Endometrial microvascular endothelial cells (primary cell): ENCODE measurements at regions not wholly inside any gene's neighbourhood (a gene's known extent, or its start where the extent isn't known, plus 50 kb on each side); places are given as distances from the start of the nearest gene placed in this dataset.
"Not testable (repeated sequence)": the region's sequence is repeated elsewhere in the genome, so short reads cannot be mapped to it uniquely, and the experiment has no call there.

Experiments
- in situ Hi-C: cut with HindIII; loops from 2 replicates; pipeline ENCODE4 v1.10.0; 2017; ENCODE audit warnings: low sequenced_read_pairs, low pct_unique_long_range_greater_than_20kb; ENCODE audit errors: inconsistent ontology term

DNA sequence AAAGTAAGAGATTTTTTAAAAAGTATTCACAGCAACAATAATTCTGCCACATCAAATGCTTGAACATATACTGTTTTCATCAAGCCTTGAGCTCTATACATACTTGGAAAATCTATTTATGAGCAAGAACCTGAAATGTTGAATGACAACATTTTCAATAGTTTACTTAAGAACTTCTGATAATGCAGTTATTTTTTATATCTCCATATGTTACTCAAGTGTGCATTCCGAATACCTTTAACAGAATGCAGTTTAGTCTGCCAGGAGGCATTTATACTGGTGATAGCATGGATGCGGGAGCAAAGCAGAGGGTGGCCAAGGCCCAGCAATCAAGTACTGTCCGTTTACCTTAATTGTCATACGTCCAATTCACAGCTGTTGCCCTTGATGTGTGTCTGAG is 589.5 kb downstream of the KCTD12 start:
- in situ Hi-C loops = no loop called here

DNA sequence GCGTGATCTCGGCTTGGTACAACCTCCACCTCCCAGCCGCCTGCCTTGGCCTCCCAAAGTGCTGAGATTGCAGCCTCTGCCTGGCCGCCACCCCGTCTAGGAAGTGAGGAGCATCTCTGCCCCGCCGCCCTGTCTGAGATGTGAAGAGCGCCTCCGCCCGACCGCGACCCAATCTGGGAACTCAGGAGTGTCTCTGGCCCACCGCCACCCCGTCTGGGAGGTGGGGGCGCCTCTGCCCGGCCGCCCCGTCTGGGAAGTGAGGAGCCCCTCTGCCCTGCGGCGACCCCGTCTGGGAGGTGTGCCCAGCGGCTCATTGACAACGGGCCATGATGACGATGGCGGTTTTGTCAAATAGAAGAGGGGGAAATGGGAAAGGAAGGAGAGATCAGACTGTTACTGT is 591.2 kb downstream of the KCTD12 start:
- in situ Hi-C loops = not testable (repeated sequence)

DNA sequence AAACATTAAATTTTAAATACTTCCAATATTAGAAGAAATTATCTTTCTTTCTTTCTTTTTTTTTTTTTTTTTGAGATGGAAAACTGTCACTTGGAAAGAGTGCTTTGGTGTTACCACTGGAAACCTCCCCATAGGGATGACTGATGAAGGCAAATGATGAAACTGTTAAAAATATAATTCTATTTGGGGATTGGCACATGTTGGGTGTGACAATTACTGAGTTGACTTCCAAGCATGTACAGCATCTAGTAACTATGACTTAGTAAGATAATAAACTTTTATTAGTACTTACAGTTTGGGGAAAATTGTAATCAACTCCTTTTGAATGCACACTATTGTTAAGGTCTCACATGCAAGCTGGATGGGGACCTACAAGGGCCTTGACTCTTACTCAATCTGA is 592.5 kb downstream of the KCTD12 start:
- in situ Hi-C loops = no loop called here

DNA sequence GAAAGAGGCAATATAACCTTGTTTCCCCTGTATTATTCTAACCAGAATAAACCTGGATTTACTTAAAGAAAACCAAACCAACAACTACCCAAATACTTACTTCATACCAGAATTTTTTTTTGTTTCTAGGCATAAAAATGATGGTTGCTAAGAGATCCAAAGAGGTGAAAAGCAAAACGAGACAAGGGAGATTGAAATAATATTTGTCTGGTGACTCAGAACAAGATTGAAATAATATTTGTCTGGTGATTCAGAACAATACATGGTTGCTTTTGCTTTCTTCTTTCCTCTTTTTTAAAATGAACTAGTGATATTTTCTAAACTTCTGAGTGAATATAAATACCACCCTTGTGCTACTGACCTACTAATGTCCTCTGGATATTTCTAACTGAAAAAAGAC is 592.9 kb downstream of the KCTD12 start:
- in situ Hi-C loops = no loop called here

GRCh38 chr13:76292726-76293125 is 593.5 kb downstream of the KCTD12 start:
- in situ Hi-C loops = no loop called here

DNA sequence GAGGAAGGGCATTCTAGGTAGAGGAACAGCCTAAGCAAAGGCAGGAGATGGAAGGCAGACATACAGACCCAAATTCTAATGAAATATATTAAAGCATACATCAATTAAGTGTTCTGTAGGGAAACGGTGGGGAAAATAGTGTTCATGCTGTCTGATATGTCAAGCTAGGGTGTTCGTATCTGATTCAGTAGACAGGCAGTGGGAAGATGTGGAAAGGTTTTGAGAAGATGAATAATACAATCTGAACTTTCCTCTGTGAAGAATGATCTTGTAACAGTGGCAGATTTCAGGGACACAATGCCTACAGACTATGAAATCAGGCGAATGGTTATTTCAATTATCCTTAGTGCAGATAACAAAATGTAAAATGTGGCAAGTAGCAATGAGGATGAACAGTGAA is 594.2 kb downstream of the KCTD12 start:
- in situ Hi-C loops = no loop called here

DNA sequence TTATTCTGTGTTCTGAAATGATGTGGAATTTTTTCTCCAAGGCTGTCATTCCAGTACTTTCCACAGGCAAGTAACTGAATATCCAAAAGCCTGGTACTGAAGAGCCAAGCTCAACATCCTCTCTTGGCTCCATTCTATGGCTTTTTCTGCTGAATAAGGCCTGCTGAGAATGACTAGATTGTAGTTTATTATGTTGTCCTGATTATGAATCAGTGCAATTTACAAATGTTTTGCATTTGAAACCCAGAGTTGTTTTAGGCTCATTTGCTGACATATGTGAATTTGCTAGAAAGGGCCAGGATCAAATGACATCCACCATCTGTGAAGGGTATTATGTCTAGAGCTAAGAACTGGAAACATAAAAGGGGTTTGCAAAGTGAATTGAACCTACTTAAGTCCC is 596.6 kb downstream of the KCTD12 start:
- in situ Hi-C loops = no loop called here

- in situ Hi-C loops = no loop called here
Measured at GRCh38 chr13:76286178-76286577, 600.0 kb downstream of the KCTD12 start.

- in situ Hi-C loops = no loop called here
Measured at GRCh38 chr13:76285463-76285862, 600.7 kb downstream of the KCTD12 start.

GRCh38 chr13:76279766-76280165 is 606.4 kb downstream of the KCTD12 start:
- in situ Hi-C loops = not testable (repeated sequence)

DNA sequence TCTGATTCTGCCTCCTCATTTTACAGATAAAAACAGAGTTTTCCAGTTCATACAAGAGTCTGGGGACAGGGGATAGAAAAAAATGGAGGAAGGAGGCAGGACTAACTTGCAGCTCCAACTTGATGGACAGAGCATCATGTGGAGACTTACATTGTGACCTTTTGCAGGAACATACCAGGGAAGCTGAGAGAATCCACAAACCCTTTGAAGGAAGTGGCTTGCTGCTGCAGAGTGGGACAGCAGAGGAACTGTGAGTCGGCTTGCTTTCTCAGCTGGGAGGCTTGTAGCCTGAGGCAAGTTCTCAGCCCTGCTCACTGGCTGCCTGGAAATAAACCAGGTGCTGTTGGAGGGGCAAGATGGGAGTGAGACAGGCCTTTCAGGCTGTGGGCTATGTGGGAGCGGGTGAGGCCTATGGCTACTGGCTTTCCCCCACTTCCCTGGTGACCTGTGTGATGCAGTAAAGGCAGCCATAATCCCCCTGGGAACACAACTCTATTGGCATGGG is 614.4 kb downstream of the KCTD12 start:
- in situ Hi-C loops = no loop called here

DNA sequence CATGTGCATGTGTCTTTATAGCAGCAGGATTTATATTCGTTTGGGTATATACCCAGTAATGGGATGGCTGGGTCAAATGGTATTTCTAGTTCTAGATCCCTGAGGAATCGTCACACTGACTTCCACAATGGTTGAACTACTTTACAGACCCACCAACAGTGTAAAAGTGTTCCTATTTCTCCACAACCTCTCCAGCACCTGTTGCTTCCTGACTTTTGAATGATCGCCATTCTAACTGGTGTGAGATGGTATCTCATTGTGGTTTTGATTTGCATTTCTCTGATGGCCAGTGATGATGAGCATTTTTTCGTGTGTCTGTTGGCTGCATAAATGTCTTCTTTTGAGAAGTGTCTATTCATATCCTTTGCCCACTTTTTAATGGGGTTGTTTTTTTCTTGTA is 617.9 kb downstream of the KCTD12 start:
- in situ Hi-C loops = not testable (repeated sequence)

DNA sequence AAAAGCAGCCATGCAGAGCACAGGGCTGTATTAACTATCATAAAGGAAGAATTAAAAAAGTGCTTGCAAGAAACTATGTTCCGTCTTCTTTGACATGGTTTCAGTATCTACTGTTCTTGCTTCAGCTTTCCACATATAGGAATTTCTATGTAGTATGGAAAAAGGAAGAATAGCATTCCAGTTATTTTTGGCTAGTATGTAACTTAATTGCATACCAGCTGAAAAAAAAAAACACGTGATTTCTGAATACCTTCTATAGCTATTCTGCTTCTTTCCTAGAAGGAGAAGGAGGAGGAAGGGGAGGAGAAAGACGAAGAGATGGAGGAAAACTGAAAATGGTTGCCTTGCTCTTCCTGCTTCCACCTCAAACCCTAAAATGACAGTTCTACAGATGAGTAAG is 619.0 kb downstream of the KCTD12 start:
- in situ Hi-C loops = no loop called here

GRCh38 chr13:76266561-76266960 is 619.6 kb downstream of the KCTD12 start:
- in situ Hi-C loops = no loop called here

- in situ Hi-C loops = no loop called here
Measured at GRCh38 chr13:76250211-76250610, 614.1 kb downstream of the LMO7 start.

DNA sequence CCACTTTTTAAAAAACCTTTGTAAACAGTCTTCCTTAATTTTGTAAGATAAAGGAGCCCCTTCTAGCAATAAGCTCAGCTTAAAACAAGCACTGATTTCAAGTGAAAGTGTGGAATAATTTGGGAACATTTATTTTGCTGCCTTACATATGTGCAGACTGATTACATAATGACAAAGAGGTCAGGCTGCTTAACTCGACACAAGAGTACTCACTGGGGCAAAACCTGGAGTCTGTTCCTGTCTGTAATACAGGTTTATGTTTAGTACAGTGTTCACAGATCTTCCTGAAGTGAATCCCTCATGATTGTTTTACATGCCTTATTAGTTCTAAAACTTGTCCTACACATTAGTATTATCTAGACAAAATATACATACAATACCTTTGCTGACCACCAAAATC is 609.8 kb downstream of the LMO7 start:
- in situ Hi-C loops = no loop called here

DNA sequence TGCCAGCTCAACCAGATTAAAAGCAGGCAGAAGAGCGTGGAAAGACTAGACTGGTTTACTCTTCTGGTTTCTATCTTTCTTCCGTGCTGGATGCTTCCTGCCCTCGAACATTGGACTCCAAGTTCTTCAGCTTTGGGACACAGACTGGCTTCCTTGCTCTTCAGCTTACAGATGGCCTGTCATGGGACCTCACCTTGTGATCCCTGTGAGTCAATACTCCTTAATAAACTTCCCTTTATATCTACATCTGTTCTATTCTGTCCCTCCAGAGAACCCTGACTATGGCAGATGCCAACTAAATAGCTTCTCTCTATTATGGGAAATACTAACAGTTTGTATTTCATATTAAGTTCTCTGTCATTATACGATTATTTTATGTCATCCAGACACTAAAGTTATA is 609.1 kb downstream of the LMO7 start:
- in situ Hi-C loops = no loop called here

DNA sequence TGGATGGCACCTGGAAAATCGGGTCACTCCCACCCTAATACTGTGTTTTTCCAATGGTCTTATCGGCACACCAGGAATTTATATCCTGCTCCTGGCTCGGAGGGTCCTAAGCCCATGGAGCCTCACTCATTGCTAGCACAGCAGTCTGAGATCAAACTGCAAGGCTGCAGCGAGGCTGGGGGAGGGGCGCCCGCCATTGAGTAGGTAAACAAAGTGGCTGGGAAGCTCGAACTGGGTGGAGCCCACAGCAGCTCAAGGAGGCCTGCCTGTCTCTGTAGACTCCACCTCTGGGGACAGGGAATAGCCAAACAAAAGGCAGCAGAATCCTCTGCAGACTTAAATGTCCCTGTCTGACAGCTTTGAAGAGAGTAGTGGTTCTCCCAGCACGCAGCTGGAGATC is 607.0 kb downstream of the LMO7 start:
- in situ Hi-C loops = not testable (repeated sequence)

- in situ Hi-C loops = no loop called here
Measured at GRCh38 chr13:76239031-76239680, 603.0 kb downstream of the LMO7 start.

DNA sequence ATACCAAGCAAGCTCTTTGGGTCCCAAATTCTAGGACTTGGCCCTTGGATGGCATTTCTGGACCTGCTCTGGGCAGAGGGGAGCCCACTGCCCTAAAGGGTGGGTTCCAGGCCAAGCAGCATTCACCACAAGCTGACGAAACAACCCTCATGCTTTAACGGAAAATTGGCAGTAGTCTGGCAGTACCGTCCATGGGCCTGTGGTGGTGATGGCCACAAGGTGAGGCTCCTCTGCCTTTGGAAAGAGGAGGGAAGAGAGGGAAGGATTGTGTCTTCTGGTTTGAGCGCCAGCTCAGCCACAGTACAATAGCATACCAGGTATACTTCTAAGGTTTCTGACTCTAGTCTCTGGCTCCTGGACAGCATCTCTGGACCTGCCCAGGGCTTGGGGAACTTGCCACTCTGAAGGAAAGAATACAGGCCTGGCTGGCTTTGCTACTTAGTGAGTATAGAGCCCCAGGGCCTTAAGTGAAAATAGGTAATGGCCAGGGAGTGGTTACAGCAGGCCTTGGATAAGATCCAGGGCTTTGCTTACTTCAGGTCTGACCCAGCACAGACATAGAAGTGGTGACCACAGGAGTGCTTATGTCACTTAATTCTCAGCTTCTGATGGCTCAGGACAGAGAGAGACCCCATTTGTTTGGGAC is 595.5 kb downstream of the LMO7 start:
- in situ Hi-C loops = no loop called here

GRCh38 chr13:76229281-76229680 is 593.2 kb downstream of the LMO7 start:
- in situ Hi-C loops = no loop called here
